KBM-7 (cell line): ENCODE measurements at regions not wholly inside any gene's neighbourhood (a gene's known extent, or its start where the extent isn't known, plus 50 kb on each side); places are given as distances from the start of the nearest gene placed in this dataset.
A peak's percentile ranks its signal among the peaks of the same experiment; 100 is the strongest.
"Not testable (repeated sequence)": the region's sequence is repeated elsewhere in the genome, so short reads cannot be mapped to it uniquely, and the experiment has no call there.

ENCODE experiments used
- DNase-seq: peaks from one replicate; pipeline ENCODE4 v3.0.0-alpha.2; 2015
- in situ Hi-C: fragments of 300-500 bp; cut with MboI; formaldehyde crosslinking; loops from 2 replicates; pipeline ENCODE4 v1.14.3; 2020; ENCODE audit warnings: low sequenced_read_pairs, low pct_unique_long_range_greater_than_20kb, mixed read lengths

DNA sequence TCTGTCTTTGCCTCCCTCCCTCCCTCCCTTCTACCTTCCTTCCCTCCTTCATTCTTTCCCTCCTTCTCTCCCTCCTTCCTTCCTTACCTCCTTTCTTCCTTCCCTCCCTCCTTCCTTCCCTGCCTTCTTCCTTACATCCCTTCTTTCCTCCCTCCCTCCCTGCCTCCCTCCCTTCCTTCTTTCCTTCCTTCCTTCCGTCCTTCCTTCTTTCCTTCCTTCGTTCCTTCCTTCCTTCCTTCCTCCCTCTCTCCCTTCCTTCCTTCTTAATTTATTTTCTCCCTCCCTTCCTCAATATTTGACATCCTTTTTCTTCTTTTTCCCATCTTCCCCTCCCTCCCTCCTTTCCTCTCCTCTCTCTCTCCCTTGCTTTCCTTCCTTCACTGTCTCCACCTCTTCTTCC, 301.8 kb downstream of the GATA3 start:
- in situ Hi-C loops: no loop called here
- DNase-seq: no peak

- in situ Hi-C loops: no loop called here
- DNase-seq: no peak
Measured at GRCh38 chr10:8359467-8359866, 305.0 kb downstream of the GATA3 start.

- DNase-seq: no peak
- in situ Hi-C loops: no loop called here
Measured at GRCh38 chr10:8360365-8360764, 305.9 kb downstream of the GATA3 start.

DNA sequence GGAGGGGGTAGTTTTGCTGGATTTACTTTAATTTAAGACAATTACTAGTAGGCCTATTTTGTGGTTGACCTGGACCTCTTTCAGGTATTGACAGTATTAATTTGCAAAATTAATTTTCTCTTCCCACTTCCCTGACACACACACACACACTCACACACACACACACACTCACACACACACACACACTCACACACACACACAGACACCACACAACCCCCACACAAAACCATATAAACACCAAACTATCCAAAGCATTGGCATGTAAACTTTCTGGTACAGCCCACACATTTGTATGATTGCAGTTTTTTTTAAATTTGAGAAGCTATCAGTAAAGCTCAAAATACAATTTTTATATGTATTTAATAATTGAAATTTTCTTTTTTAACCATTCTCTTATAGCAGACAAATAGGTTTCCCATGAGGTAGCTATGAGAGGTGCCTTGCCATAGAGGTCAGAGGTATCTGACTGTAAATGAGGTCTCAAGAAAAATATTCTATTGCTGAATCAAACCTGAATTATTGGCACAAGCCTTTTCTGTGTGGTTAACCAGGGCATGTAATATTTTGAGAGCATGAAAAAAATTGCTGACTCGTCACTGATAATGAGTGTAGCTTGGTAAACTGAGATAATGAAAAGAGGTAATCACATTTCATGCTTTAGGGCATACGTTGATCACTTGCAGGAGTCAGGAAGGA, 306.5 kb downstream of the GATA3 start:
- in situ Hi-C loops: no loop called here
- no peak for DNase-seq

DNA sequence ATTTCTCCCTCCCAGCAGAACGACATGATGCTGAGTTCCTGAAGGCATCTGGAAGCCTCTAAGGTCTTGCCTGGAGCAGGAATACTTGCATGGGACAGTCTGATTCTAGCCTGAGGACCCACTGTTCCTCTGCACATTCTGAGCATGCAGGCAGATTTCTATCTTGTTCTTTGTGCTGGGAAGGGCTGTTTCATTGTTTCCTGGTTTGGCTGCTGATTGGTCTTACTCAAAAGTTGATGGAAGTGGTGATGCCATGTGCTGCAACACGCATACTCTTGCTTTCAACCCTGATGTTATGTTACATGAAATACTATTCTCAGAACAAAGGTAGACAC, 307.0 kb downstream of the GATA3 start:
- DNase-seq: no peak

DNA sequence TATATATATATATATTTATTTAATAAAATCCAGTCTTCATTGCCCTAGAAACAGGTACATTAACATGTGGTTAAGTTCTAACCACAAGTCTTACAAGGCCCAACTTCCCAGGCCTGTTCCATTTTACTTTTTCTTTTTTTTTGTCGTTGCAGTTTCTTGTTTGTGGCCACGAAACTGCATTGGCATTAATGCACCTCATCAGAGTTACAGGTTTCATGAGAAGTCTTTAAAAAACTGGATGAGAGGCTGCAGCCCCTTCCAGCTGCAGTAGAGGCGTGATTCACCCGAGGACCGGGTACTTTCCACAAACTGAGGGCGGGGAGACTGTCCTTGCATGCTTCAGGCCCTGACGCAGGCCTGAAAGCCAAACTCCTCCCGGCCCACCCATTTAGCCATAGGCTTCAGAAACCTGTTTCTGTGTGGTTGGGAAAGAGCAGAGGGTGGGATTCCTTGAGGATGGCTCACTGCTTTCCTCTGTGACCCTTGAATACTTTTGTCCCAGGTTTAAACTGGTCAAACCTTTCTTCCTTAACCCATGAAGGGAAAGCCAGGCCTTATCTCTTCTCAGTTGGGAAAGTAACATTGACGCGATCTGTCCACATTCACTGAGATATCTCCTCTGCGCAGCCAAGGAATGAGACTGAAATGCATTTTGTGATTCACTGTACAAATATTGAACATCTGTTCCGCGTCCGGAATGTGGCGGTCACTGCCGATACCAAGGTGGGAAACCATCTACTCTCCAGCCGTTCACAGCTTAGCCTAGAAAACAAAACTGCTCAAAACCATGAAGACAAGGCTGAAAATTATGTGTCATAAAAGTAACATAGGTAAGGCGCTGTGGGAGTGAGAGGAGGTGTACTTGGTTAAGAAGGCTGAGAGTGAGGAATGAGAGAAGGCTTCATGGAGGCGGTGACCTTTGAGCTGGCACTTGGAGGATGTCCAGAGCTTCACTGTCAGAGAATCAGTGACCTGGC, 311.7 kb downstream of the GATA3 start:
- in situ Hi-C loops: no loop called here
- no peak for DNase-seq

More for the DNA sequence above, 307.0 kb downstream of the GATA3 start:
- in situ Hi-C loops: no loop called here

- in situ Hi-C loops: not testable (repeated sequence)
Measured at GRCh38 chr10:8367672-8368411, 313.4 kb downstream of the GATA3 start.

DNA sequence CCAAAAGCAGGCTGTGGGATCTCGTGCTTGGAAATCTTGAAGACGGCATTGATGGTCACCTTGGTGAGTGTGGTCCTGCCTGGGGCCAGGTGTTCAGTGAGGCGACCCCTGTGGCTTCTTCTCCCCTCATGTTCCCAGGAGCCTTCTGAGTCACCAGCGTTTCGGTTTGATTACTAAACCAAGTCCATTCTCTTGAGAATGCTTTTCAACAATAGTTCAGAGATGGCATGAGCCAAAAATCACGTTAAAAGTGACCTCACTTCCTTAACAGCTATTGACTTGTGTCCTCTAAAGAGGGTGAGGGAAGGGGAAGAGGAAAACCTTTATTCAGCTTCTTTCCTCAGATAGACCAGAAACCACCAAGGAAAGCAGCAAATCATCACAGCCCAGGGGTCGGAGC, 315.2 kb downstream of the GATA3 start:
- DNase-seq: no peak
- in situ Hi-C loops: no loop called here

More at GRCh38 chr10:8367672-8368411, 313.4 kb downstream of the GATA3 start:
- DNase-seq: not testable (repeated sequence)

DNA sequence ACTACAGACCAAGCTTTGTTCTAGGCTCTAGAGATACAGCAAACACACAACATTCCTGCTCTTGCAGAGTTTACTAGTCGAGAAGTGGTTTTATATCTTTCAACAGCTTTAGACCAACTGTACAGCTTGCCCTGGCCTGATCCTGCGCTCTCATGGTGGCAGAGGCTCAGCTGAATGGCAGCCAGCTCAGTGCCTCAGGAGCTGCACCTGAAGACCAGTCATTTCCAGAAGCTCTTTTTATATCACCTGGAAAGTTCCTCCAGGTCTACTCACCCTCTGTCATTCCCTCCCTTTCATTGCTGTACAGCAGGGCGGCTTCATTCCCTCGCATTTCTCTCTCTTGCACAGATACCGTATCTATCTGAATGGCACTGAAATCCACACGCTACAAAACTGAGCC, 319.8 kb downstream of the GATA3 start:
- DNase-seq: no peak
- in situ Hi-C loops: no loop called here

- DNase-seq: no peak
- in situ Hi-C loops: no loop called here
Measured at GRCh38 chr10:8375137-8375536, 320.6 kb downstream of the GATA3 start.

DNA sequence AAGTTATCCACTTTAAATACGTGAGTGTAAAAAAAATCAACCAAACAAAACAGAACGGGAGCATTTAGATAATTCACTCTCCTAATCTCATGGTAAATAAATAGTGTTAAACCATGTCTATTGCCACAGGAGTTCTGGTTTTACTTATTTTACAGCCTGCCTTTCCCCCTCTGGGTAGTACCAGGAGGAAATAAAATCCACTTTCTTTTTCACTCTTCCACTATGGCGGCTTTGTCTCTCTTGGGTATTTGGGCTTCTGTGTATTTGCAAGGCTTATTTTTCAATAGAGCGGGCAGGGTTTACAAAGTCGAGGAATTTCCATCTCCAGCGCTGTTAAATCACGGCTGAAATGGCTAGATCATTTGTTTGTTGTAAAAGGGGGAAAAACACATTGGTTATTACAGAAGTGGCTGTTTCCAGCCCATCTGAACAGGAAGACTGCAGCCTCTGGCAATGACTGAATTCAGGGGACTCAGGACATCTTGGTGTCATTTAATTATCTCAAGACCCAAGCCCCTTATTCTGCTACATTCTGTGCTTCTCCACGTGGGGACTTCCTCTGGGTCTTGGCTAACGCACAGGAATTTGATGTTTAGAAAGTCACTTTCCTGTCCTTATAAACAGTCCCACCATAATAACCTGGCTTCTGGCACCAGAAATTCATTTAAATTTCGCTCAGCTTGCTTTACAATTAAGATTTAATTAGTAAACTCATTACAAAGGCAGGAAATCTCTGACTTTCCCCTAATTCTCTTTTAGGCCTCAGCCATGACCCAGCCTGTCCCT, 323.9 kb downstream of the GATA3 start:
- no peak for DNase-seq
- in situ Hi-C loops: no loop called here

DNA sequence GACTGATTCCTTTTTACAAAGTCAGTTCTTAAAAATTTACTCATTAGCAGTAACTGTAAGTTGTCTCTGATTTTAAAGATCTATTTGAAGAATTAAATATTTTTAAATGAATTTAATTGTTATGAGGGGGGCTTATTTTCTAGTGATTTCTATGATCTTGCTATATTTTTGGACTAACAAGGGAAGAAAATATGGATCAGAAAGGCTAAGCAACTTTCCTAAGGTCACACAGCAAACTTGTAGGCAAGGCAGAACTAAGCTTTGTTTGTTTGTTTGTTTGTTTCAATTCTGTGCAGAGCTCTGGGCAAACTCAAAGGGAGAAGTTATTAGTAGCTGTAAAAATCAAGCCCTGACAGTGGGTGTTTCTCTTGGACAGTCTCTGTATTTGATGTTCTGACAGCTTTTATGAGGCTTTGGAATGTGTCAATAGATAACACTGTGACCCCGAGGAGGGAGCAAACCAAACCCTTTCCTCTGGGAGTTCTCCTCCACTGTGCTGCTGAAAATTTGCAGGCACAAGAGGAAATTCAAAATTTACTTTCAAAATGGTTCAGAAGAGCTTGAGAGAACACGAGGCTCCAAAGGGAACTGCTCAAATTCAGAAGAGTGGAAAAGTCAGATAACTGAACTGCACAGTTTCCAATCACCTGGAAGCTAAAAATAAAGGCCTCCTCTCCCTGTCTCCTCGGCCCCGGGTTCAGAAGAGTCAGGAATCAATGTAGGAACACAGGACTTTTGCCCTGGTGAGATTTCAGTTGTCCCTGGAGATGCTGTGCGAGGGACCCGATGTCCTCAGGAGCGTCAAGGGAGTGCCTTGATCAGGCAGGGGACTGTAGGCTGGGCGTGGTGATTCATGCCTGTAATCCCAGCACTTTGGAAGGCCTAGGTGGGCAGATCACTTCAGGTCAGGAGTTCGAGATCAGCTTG, 325.7 kb downstream of the GATA3 start:
- in situ Hi-C loops: no loop called here
- DNase-seq: no peak

GRCh38 chr10:8380833-8381496, 326.5 kb downstream of the GATA3 start:
- in situ Hi-C loops: no loop called here
- peak; percentile 3 for DNase-seq

GRCh38 chr10:8386781-8387180, 332.3 kb downstream of the GATA3 start:
- in situ Hi-C loops: no loop called here
- no peak for DNase-seq

DNA sequence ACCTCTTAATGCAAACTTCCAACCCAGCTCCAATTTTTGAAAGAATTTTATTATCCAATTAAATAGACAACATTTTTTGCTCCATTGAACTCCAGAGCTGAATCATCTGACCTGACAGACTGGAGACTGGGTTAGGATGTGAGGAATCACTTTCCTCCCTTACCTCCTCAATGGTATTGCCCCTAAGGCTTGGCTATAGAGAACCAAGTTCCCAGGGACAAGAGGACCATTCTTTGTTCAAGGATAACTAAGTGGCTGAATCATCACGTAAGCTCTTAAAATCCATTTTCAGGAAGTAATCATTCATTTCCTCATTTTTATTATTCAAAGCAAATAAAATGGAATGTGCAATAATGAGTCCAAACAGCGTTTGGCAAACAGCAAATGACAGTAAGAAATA, 335.1 kb downstream of the GATA3 start:
- in situ Hi-C loops: no loop called here
- no peak for DNase-seq

DNA sequence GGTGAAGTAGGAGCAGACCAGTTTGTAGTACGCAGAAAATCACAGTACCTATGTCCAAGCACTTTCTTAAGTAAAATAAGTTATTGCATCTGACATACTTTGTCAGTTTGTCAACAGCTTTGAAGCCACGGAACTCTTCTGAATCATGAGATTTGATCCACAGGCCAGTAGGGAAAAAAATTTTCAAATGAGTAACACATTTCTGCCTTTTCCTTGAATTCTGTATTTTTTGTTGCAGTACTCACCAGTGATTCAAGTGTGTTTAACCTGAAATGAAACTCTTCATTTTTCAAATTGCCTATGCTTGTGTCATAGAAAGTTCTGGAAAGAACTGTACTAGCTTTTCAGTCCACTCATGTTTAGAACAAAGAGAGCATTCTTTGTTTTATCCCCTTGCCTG, 337.7 kb downstream of the GATA3 start:
- DNase-seq: no peak
- in situ Hi-C loops: no loop called here

DNA sequence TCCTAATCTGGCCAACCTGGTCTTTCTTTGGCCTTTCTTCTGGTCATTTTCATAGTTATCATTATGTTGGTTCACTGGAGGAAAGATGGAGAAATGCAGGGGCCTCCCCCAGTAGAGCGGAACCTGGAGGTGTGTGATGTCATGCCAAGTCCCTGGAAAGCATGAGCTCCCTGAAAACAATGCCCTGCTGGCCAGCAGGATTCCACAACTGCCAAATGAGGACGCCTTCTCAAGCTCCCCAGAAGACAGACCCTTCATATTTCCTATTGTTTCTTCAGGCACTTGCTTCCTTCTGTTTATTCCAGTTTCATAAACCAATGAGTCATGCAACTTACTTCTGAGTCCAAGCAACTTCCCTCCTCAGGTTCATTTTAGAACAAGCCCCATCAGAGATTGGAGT, 339.0 kb downstream of the GATA3 start:
- in situ Hi-C loops: no loop called here
- no peak for DNase-seq

DNA sequence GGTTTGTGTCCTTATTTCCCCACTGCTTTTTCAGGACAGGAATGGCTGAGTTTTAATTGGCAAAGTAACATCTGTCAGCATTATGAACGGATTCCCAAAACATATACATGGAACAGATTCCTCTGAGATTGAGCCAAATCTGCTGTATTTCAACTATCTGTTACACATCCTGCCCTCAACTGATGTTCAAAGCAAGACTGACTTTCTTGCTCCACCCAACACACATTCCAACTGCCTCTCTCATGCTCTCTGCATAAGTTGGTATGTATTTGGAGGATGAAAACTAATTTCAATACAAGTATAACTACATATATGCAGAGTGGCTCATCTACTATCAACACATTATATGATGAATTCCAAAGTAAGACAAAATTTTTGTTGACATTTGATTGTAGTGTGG, 342.2 kb downstream of the GATA3 start:
- DNase-seq: no peak
- in situ Hi-C loops: no loop called here
